ENCODE measurements at regions not wholly inside any gene's neighbourhood (a gene's known extent, or its start where the extent isn't known, plus 50 kb on each side); places are given as distances from the start of the nearest gene placed in this dataset.

DNA sequence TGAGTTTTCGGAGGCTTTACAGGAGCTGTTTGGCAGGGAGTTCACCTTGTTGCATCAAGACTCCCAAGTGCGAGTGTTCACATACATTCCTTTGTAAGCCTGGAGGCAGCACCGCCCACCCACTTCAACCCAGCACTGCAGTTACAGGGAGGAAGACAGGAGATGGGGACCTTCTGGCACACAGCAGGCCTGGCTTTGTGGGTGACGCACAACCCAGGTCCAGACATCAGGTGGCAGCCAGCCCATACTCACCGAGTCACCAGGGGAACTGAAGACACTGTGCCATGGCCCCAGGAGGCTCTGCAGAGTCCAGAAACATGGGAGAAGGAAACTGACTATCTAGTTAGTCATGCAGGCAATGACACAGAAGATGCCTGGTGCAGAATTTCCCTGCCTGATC, 305.9 kb upstream of the RNF32 start:
- no peaks in the 10 kb centered on the region for H3K36me3 ChIP-seq (ENCODE audit: control insufficient read depth in 1 of 2, insufficient read depth in 2 of 2, low read depth in 1 of 2, low read length in 2 of 2)
- WGBS: 79% methylated on average over 5 of the region's 5 CpGs

DNA sequence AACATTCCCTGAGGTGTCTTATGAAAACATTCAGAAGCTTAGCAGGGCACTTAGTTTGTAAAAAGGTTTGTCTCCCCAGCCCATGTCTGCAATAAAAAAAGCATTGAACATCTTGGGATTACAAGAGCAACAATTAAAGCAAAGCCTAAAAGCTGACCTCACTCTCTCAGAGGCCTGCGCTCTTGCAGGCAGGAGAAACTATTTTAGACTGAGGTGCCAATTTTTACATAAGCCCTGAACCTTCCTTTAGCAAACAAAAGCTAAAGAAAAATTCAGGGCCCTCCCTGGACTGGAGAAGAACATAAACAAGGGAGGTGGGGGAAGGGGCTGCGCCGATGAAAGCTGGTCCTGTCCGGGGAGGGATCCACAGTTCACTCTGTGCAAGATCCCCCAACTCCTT, 312.7 kb upstream of the RNF32 start:
- H3K18ac ChIP-seq (ENCODE audit: low read depth in 1 of 2, low read length in 2 of 2): no peak overlapping the region
- no peak overlapping the region for H3K4me3 ChIP-seq (ENCODE audit: insufficient read depth in 1 of 2, low read depth in 1 of 2, low read length in 2 of 2)
- no peak overlapping the region for H3K23ac ChIP-seq (ENCODE audit: low read length in 2 of 2)
- H3K4ac ChIP-seq (ENCODE audit: low read depth in 1 of 2, low read length in 2 of 2): no peak overlapping the region
- H3K14ac ChIP-seq (ENCODE audit: low read length in 2 of 2): no peak overlapping the region
- H3K9ac ChIP-seq (ENCODE audit: low read length): no peak overlapping the region
- peaks cover 6% of the 10 kb centered on the region for H3K9me3 ChIP-seq (ENCODE audit: control insufficient read depth, low read length)
- no peaks in the 10 kb centered on the region for H3K27me3 ChIP-seq (ENCODE audit: control insufficient read depth in 1 of 2, insufficient read depth in 1 of 2, low read length in 2 of 2)
- no peak overlapping the region for H2AK5ac ChIP-seq (ENCODE audit: low read length, severe bottlenecking)
- no peak overlapping the region for H2BK15ac ChIP-seq (ENCODE audit: low read depth, poor library complexity, severe bottlenecking)
- H2BK120ac ChIP-seq (ENCODE audit: low read depth, low read length): no peak overlapping the region
- no peaks in the 10 kb centered on the region for H3K36me3 ChIP-seq (ENCODE audit: control insufficient read depth in 1 of 2, insufficient read depth in 2 of 2, low read depth in 1 of 2, low read length in 2 of 2)
- H3K27ac ChIP-seq (ENCODE audit: low read length, poor library complexity, severe bottlenecking): no peak overlapping the region
- no peaks in the 10 kb centered on the region for H3K79me1 ChIP-seq (replicated peaks; ENCODE audit: low read length, poor library complexity, severe bottlenecking)
- 66% methylated on average over 4 of the region's 4 CpGs for WGBS
- H3K4me2 ChIP-seq (ENCODE audit: low read length, poor library complexity, severe bottlenecking): no peak overlapping the region
- no peak overlapping the region for H4K8ac ChIP-seq (ENCODE audit: low read length)
- no peak overlapping the region for H2BK5ac ChIP-seq (ENCODE audit: low read depth, low read length, poor library complexity, severe bottlenecking)
- DNase-seq: no peak
- no peak overlapping the region for H2BK12ac ChIP-seq (ENCODE audit: low read length in 2 of 2)
- H2AFZ ChIP-seq (ENCODE audit: low read depth, low read length): no peak overlapping the region
- H3K4me1 ChIP-seq (ENCODE audit: control insufficient read depth, insufficient read depth, low read depth, low read length): no peaks in the 10 kb centered on the region
- H4K91ac ChIP-seq (ENCODE audit: low read length): no peak overlapping the region

More for the DNA sequence above, 305.9 kb upstream of the RNF32 start:
- no peak overlapping the region for H3K27ac ChIP-seq (ENCODE audit: low read length, poor library complexity, severe bottlenecking)
- no peak overlapping the region for H3K9ac ChIP-seq (ENCODE audit: low read length)
- H3K4me1 ChIP-seq (ENCODE audit: control insufficient read depth, insufficient read depth, low read depth, low read length): no peaks in the 10 kb centered on the region
- no peak overlapping the region for H3K14ac ChIP-seq (ENCODE audit: low read length in 2 of 2)
- H3K27me3 ChIP-seq (ENCODE audit: control insufficient read depth in 1 of 2, insufficient read depth in 1 of 2, low read length in 2 of 2): no peaks in the 10 kb centered on the region
- no peak overlapping the region for H3K4me3 ChIP-seq (ENCODE audit: insufficient read depth in 1 of 2, low read depth in 1 of 2, low read length in 2 of 2)
- H3K9me3 ChIP-seq (ENCODE audit: control insufficient read depth, low read length): peaks cover 5% of the 10 kb centered on the region
- no peak overlapping the region for H4K91ac ChIP-seq (ENCODE audit: low read length)
- no peak overlapping the region for H3K23ac ChIP-seq (ENCODE audit: low read length in 2 of 2)
- H2BK5ac ChIP-seq (ENCODE audit: low read depth, low read length, poor library complexity, severe bottlenecking): no peak overlapping the region
- H2AK5ac ChIP-seq (ENCODE audit: low read length, severe bottlenecking): no peak overlapping the region
- H3K18ac ChIP-seq (ENCODE audit: low read depth in 1 of 2, low read length in 2 of 2): no peak overlapping the region
- no peak overlapping the region for H3K4ac ChIP-seq (ENCODE audit: low read depth in 1 of 2, low read length in 2 of 2)
- H2BK12ac ChIP-seq (ENCODE audit: low read length in 2 of 2): no peak overlapping the region
- no peaks in the 10 kb centered on the region for H3K79me1 ChIP-seq (replicated peaks; ENCODE audit: low read length, poor library complexity, severe bottlenecking)
- H2AFZ ChIP-seq (ENCODE audit: low read depth, low read length): no peak overlapping the region
- H3K4me2 ChIP-seq (ENCODE audit: low read length, poor library complexity, severe bottlenecking): no peak overlapping the region
- H4K8ac ChIP-seq (ENCODE audit: low read length): no peak overlapping the region
- H2BK15ac ChIP-seq (ENCODE audit: low read depth, poor library complexity, severe bottlenecking): no peak overlapping the region
- H2BK120ac ChIP-seq (ENCODE audit: low read depth, low read length): no peak overlapping the region
- no peak for DNase-seq

DNA sequence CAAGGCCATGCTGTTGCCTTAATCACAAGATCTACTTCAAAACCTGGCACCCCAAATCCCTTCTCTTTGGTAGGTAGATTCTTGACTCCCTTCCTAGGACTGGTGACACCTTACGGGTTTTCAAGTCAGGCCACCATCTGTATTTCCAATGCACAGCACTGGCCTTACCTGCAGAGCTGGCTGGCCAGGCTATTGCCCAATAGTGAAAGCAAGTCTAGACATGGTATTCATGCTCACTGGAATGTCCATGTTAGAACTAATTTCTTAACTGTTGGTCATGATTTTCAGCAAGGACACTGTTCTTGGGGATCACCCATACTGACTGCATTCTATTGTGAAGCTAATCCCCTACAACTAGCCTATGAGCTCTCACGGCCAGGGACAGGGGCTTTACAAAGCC, 313.1 kb upstream of the RNF32 start:
- Histone ChIP-seq H3K9me3 (ENCODE audit: control insufficient read depth, low read length) (peaks cover 3% of the 10 kb centered on the region), H4K8ac (ENCODE audit: low read length) (no peak overlapping the region), H3K4me3 (ENCODE audit: insufficient read depth in 1 of 2, low read depth in 1 of 2, low read length in 2 of 2) (no peak overlapping the region), H2AK5ac (ENCODE audit: low read length, severe bottlenecking) (no peak overlapping the region), H3K4me1 (ENCODE audit: control insufficient read depth, insufficient read depth, low read depth, low read length) (no peaks in the 10 kb centered on the region), H3K79me1 (replicated peaks; ENCODE audit: low read length, poor library complexity, severe bottlenecking) (no peaks in the 10 kb centered on the region), H3K36me3 (ENCODE audit: control insufficient read depth in 1 of 2, insufficient read depth in 2 of 2, low read depth in 1 of 2, low read length in 2 of 2) (no peaks in the 10 kb centered on the region), H3K9ac (ENCODE audit: low read length) (no peak overlapping the region), H3K4me2 (ENCODE audit: low read length, poor library complexity, severe bottlenecking) (no peak overlapping the region), H2BK5ac (ENCODE audit: low read depth, low read length, poor library complexity, severe bottlenecking) (no peak overlapping the region), H3K27me3 (ENCODE audit: control insufficient read depth in 1 of 2, insufficient read depth in 1 of 2, low read length in 2 of 2) (no peaks in the 10 kb centered on the region), H2AFZ (ENCODE audit: low read depth, low read length) (no peak overlapping the region), H3K4ac (ENCODE audit: low read depth in 1 of 2, low read length in 2 of 2) (no peak overlapping the region), H3K14ac (ENCODE audit: low read length in 2 of 2) (no peak overlapping the region), H3K23ac (ENCODE audit: low read length in 2 of 2) (no peak overlapping the region), H2BK12ac (ENCODE audit: low read length in 2 of 2) (no peak overlapping the region), H4K91ac (ENCODE audit: low read length) (no peak overlapping the region), H2BK120ac (ENCODE audit: low read depth, low read length) (no peak overlapping the region), H2BK15ac (ENCODE audit: low read depth, poor library complexity, severe bottlenecking) (no peak overlapping the region), H3K18ac (ENCODE audit: low read depth in 1 of 2, low read length in 2 of 2) (no peak overlapping the region), H3K27ac (ENCODE audit: low read length, poor library complexity, severe bottlenecking) (no peak overlapping the region)
- no peak for DNase-seq
- WGBS: 62% methylated on average over 2 of the region's 2 CpGs

DNA sequence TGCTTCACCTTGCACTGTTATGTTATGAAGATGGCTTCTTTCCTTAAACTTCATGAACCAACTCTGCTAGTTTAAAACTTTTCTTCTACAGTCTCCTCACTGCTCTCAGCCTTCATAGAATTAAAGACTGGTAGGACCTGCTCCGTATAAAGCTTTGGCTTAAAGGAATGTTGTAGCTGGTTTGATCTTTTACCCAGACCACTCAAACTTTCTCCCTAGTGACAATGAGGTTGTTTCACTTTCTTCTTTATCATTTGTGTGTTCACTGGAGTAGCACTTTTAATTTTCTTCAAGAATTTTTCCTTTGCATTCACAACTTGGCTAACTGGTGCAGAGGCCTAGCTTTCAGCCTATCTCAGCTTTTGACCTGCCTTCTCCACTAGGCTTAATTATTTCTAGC, 316.4 kb upstream of the RNF32 start:
- Histone ChIP-seq H3K4me1 (ENCODE audit: control insufficient read depth, insufficient read depth, low read depth, low read length) (no peaks in the 10 kb centered on the region), H3K79me1 (replicated peaks; ENCODE audit: low read length, poor library complexity, severe bottlenecking) (no peaks in the 10 kb centered on the region), H3K36me3 (ENCODE audit: control insufficient read depth in 1 of 2, insufficient read depth in 2 of 2, low read depth in 1 of 2, low read length in 2 of 2) (no peaks in the 10 kb centered on the region), H3K27ac (ENCODE audit: low read length, poor library complexity, severe bottlenecking) (no peak overlapping the region), H2AFZ (ENCODE audit: low read depth, low read length) (no peak overlapping the region), H3K9ac (ENCODE audit: low read length) (no peak overlapping the region), H3K4ac (ENCODE audit: low read depth in 1 of 2, low read length in 2 of 2) (no peak overlapping the region), H2BK15ac (ENCODE audit: low read depth, poor library complexity, severe bottlenecking) (no peak overlapping the region), H4K91ac (ENCODE audit: low read length) (no peak overlapping the region), H3K14ac (ENCODE audit: low read length in 2 of 2) (no peak overlapping the region), H2BK12ac (ENCODE audit: low read length in 2 of 2) (no peak overlapping the region), H3K23ac (ENCODE audit: low read length in 2 of 2) (no peak overlapping the region), H2AK5ac (ENCODE audit: low read length, severe bottlenecking) (no peak overlapping the region), H2BK5ac (ENCODE audit: low read depth, low read length, poor library complexity, severe bottlenecking) (no peak overlapping the region), H3K9me3 (ENCODE audit: control insufficient read depth, low read length) (peaks cover 3% of the 10 kb centered on the region), H3K27me3 (ENCODE audit: control insufficient read depth in 1 of 2, insufficient read depth in 1 of 2, low read length in 2 of 2) (no peaks in the 10 kb centered on the region), H3K4me3 (ENCODE audit: insufficient read depth in 1 of 2, low read depth in 1 of 2, low read length in 2 of 2) (no peak overlapping the region), H2BK120ac (ENCODE audit: low read depth, low read length) (no peak overlapping the region), H3K18ac (ENCODE audit: low read depth in 1 of 2, low read length in 2 of 2) (no peak overlapping the region), H4K8ac (ENCODE audit: low read length) (no peak overlapping the region), H3K4me2 (ENCODE audit: low read length, poor library complexity, severe bottlenecking) (no peak overlapping the region)
- 60% methylated on average over 1 of the region's 1 CpG for WGBS
- no peak for DNase-seq

All from mesenchymal stem cell (in vitro differentiated cells and primary cell).